ENCODE measurements at regions not wholly inside any gene's neighbourhood (a gene's known extent, or its start where the extent isn't known, plus 50 kb on each side); places are given as distances from the start of the nearest gene placed in this dataset.

DNA sequence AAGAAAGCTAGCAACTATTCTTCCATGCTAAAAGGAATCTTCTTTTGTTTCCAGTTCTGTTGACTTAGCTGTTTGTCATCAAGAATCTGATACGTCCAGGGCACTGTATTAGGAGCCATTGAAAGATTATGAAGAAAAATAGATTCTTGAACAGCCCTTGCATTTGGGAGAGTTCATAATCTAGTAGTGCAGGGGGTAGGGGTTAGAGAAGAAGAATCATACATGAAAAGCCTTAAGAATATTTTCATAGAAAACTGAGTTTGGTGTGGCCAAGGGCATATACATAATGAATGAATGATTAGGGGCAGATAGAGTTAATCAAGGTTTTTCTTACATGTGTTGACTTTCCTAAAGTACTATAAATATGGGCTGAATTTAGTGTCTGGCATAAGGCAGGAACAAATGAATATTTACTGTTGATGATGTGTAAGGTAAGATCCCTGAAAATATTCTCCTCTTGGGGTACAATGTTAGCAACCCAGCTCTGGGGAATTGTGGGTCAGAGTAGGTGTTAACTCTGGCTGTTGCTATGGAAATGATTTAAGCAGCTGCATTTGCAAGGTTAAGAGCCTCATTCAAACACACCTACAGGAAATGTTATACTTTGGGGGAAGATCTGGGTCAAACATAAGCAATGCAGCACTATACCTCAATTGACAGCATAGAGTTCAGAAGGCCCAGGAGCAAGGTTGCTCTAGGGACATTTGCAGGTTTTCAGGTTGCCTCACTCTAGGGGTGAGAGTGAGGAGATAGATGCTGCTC, 667.3 kb upstream of the CITED2 start:
- TF ChIP-seq, protein P1, sequence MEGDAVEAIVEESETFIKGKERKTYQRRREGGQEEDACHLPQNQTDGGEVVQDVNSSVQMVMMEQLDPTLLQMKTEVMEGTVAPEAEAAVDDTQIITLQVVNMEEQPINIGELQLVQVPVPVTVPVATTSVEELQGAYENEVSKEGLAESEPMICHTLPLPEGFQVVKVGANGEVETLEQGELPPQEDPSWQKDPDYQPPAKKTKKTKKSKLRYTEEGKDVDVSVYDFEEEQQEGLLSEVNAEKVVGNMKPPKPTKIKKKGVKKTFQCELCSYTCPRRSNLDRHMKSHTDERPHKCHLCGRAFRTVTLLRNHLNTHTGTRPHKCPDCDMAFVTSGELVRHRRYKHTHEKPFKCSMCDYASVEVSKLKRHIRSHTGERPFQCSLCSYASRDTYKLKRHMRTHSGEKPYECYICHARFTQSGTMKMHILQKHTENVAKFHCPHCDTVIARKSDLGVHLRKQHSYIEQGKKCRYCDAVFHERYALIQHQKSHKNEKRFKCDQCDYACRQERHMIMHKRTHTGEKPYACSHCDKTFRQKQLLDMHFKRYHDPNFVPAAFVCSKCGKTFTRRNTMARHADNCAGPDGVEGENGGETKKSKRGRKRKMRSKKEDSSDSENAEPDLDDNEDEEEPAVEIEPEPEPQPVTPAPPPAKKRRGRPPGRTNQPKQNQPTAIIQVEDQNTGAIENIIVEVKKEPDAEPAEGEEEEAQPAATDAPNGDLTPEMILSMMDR (IDR thresholded peaks at IDR 0.05), result no peak
- no peak for TF ChIP-seq POLR2A (IDR thresholded peaks at IDR 0.05)
